Pancreas (tissue), 10 donors: ENCODE measurements at regions not wholly inside any gene's neighbourhood (a gene's known extent, or its start where the extent isn't known, plus 50 kb on each side); places are given as distances from the start of the nearest gene placed in this dataset.

ENCODE experiments used
- ATAC-seq, 4 donors: fragments of 200-7000 bp; cut with Tn5 transposase; one replicate each; pipeline versions ENCODE4 v1.8.0 to v1.9.1; 2020; ENCODE audit warnings: mild to moderate bottlenecking in 4 of 4, moderate library complexity in 4 of 4
- DNase-seq, 6 donors: peaks; one replicate each; pipeline ENCODE4 v3.0.0-alpha.2; 2020
- FAIRE-seq: peaks from 2 replicates; lab custom pipeline; 2012; peaks lifted over from hg19 to GRCh38; lab: Jason Lieb, UNC
- H3K27ac ChIP-seq, 4 donors: fragments of 200-600 bp; sonication (generic); 1 replicate in 3 of 4; 2 replicates in 1 of 4; pipeline versions ENCODE4 v1.5.0 to v1.8.0; 2020
- H3K27me3 ChIP-seq, 4 donors: fragments of 200-600 bp; one replicate each; pipeline ENCODE4 v1.8.0; 2021
- H3K36me3 ChIP-seq, 3 donors: fragments of 200-600 bp; sonication (generic) in 1 of 3; one replicate each; pipeline versions ENCODE4 v1.5.0 to v1.8.0; 2020 to 2021
- H3K4me1 ChIP-seq, 3 donors: fragments of 200-600 bp; one replicate each; pipeline ENCODE4 v1.8.0; 2021
- H3K4me3 ChIP-seq, 4 donors: fragments of 200-600 bp; sonication (generic) in 2 of 4; one replicate each; pipeline versions ENCODE4 v1.5.0 to v1.8.0; 2020 to 2021
- H3K9me3 ChIP-seq, 4 donors: fragments of 200-600 bp; one replicate each; pipeline ENCODE4 v1.8.0; 2021
- WGBS, 2 donors: extraction: QIAGEN DNeasy Blood & Tissue Kit; methylation state at CpG; one replicate each; pipeline ENCODE4 v1.1.7; 2013; 5-methylcytosine and 5-hydroxymethylcytosine counted together
- intact Hi-C, 3 donors: fragments of 100-400 bp; cut with DNase I; formaldehyde crosslinking; loops; one replicate each; pipeline versions ENCODE4 v1.11.1 to v1.14.2; 2022
- TF ChIP-seq, protein P1 (sequence below), 4 donors: fragments of 200-600 bp; sonication (generic) in 3 of 4; IDR thresholded peaks; one replicate each; pipeline versions ENCODE4 v1.5.0 to v1.8.0; 2021; ENCODE audit warnings: antibody characterized with exemption in 4 of 4
- donor health status: healthy with polysubstance abuse.
- donor health status: DM: no; HTN: no; CAD: no; lungs with moderate emphysema.
- donor health status: DM: no; HTN: no; CAD: no.
- donor health status: control.
- donor health status: control.
- donor health status: Bipolar disorder and iron deficiency.
- donor health status: DM: yes; HTN: yes; CAD: no.
- donor health status: DM: no; HTN: no; CAD: no.
- donor health status: DM: no; HTN: no; CAD: no.
- donor health status: DM: yes; HTN: yes; CAD: no.

DNA sequence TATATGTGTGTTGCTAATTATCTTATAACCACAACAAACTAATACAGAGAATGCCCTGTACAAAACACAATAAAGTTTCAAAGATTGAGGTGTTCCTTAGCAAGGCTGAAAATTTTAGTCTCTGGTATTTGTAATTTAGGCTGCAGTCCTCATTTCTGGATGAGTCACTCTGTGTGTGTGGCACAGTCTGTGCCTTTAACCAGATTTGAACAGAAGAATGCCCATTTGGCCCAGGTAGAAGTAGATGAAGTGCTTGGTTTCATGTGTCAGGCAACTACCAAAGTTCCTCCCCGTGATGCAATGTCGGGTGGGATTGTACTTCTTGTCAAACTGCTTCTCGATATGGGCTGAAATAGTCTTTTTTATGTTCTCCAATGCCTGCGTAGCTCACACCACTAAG lies 91.6 kb upstream of the H2AZ1 start:
- H3K4me1 ChIP-seq, result no peaks in the 10 kb centered on the region
- no peak for DNase-seq
- no peak overlapping the region for H3K4me3 ChIP-seq
- no peak for ATAC-seq
- no peaks in the 10 kb centered on the region for H3K9me3 ChIP-seq
- H3K27ac ChIP-seq, result no peak overlapping the region
- TF ChIP-seq, protein P1, sequence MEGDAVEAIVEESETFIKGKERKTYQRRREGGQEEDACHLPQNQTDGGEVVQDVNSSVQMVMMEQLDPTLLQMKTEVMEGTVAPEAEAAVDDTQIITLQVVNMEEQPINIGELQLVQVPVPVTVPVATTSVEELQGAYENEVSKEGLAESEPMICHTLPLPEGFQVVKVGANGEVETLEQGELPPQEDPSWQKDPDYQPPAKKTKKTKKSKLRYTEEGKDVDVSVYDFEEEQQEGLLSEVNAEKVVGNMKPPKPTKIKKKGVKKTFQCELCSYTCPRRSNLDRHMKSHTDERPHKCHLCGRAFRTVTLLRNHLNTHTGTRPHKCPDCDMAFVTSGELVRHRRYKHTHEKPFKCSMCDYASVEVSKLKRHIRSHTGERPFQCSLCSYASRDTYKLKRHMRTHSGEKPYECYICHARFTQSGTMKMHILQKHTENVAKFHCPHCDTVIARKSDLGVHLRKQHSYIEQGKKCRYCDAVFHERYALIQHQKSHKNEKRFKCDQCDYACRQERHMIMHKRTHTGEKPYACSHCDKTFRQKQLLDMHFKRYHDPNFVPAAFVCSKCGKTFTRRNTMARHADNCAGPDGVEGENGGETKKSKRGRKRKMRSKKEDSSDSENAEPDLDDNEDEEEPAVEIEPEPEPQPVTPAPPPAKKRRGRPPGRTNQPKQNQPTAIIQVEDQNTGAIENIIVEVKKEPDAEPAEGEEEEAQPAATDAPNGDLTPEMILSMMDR (IDR thresholded peaks at IDR 0.05), result no peak
- 78 to 81% methylated on average over 4 of the region's 4 CpGs for WGBS, 2 donors
- H3K27me3 ChIP-seq, result no peaks in the 10 kb centered on the region
- no peak for FAIRE-seq
- intact Hi-C loops, result no loop called here
- no peaks in the 10 kb centered on the region for H3K36me3 ChIP-seq

DNA sequence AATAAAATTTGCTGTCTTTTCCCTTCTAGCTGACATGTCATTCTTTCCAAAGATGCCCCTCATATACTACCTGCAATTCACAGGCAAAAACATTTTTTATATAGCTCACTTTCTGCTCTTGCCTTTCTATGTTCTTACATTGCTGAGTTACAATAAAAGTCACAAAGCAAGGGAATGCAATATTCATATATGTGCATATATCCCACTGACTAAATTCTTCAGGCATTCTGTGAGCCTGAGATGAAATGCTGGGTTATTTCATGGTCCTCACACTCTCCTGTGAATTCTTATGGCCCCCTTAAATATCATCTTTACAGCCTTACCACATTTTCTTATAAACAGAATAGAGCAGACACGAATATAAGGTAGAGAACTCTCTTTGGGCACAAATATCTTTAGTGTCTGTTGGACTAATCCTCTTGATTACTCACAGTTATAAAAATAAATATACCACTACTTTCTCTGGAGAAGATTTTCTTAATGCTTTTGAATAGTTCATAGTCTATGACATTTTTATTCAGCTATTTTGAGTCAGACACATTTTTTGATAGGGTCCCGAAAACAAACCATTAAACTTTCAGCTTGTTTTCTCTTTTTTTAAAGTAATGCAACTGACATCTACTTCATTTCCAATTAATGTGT lies 84.1 kb upstream of the H2AZ1 start:
- WGBS, 2 donors, result 63 to 66% methylated on average over 2 of the region's 2 CpGs
- no peak for FAIRE-seq
- Histone ChIP-seq H3K9me3 (no peaks in the 10 kb centered on the region), H3K4me1 (no peaks in the 10 kb centered on the region), H3K27ac (no peak overlapping the region), H3K27me3 (no peaks in the 10 kb centered on the region), H3K4me3 (no peak overlapping the region), H3K36me3 (no peaks in the 10 kb centered on the region)
- TF ChIP-seq, protein P1 (IDR thresholded peaks at IDR 0.05), result no peak
- DNase-seq, result no peak
- intact Hi-C loops, result no loop called here
- no peak for ATAC-seq

DNA sequence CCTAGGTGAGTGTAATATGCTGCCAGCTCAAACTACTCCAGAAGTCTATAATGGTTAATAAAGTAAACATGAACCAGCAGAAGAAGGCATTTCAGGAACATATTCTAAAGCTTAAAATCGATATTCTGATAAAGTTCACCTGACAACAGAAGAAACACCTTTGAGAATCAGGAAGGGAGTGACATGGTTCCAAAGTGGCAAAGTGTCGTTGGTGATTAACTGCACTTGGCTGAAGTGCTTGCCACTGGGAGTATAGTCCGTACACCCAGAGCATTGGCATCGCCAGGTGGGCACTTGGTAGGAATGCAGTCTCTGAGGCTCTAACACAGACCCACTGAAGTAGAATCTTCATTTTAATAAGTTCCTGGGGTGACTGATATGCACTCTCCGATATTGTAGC lies 76.0 kb upstream of the H2AZ1 start:
- WGBS, 2 donors, result 35 to 36% methylated on average over 5 of the region's 5 CpGs
- Histone ChIP-seq H3K27me3 (no peaks in the 10 kb centered on the region), H3K27ac (no peak overlapping the region), H3K4me1 (no peaks in the 10 kb centered on the region), H3K4me3 (no peak overlapping the region), H3K9me3 (no peaks in the 10 kb centered on the region), H3K36me3 (no peaks in the 10 kb centered on the region)
- intact Hi-C loops, result no loop called here
- ATAC-seq, result peak in 1 of 4 donors; percentile 24
- no peak for DNase-seq
- TF ChIP-seq, protein P1 (IDR thresholded peaks at IDR 0.05), result no peak
- FAIRE-seq, result no peak

DNA sequence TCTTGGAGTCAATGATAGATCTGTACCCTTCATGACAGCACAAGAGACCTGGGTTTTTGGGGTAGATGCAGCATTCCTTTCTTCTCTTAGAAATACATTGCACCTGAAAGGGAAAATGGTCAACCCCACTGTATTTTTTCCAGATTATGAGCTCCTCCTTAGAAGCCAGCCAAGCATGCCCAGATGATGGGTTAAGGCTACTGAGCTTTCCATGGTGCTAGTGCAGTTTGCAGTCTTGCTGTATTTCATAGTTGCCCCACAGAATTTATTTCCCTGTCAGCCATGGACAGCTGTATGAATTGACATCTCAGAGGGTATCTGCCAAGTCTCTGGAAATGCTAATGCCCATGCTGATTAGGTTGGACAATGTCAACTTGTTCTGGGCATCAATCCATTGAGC lies 73.7 kb upstream of the H2AZ1 start:
- H3K27ac ChIP-seq, result no peak overlapping the region
- H3K4me1 ChIP-seq, result no peaks in the 10 kb centered on the region
- no peak for FAIRE-seq
- H3K36me3 ChIP-seq, result no peaks in the 10 kb centered on the region
- intact Hi-C loops, result no loop called here
- ATAC-seq, result no peak
- no peak for DNase-seq
- H3K27me3 ChIP-seq, result no peaks in the 10 kb centered on the region
- no peak overlapping the region for H3K4me3 ChIP-seq
- TF ChIP-seq, protein P1 (IDR thresholded peaks at IDR 0.05), result no peak
- no peaks in the 10 kb centered on the region for H3K9me3 ChIP-seq

DNA sequence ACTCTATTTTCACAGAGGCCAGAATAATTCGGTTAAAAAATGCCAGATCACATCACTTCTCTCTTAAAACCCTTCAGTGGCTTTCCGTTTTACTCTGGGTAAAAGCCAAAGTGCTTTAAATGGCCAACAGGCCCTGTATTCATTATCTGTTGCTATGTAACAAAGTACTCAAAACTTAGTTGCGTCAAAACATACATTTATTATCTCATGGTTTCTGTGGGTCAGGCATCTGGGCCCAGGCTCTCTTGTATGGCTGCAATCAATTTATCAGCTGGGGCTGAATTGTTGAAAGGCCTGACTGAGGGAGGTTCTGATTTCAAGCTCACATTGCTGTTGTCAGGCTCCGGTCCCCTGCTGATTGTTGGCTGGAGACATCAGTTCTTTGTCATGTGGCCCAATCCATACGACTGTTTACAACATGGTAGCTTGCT lies 72.7 kb upstream of the H2AZ1 start:
- 45 to 51% methylated on average over 5 of the region's 5 CpGs for WGBS, 2 donors
- FAIRE-seq (no peak), DNase-seq (no peak), ATAC-seq (peak in 2 of 4 donors; percentile 9 to 61)
- Histone ChIP-seq H3K27ac (no peak overlapping the region), H3K9me3 (no peaks in the 10 kb centered on the region), H3K27me3 (no peaks in the 10 kb centered on the region), H3K36me3 (no peaks in the 10 kb centered on the region), H3K4me3 (no peak overlapping the region), H3K4me1 (no peaks in the 10 kb centered on the region)
- TF ChIP-seq, protein P1 (IDR thresholded peaks at IDR 0.05), result no peak
- intact Hi-C loops, result no loop called here
